ENCODE measurements at regions not wholly inside any gene's neighbourhood (a gene's known extent, or its start where the extent isn't known, plus 50 kb on each side); places are given as distances from the start of the nearest gene placed in this dataset.

GRCh38 chr1:58397187-58397820 lies 149.2 kb downstream of the OMA1 start:
- Histone ChIP-seq H3K27ac (ENCODE audit: control insufficient read depth, insufficient read depth) (no peak overlapping the region), H3K79me2 (ENCODE audit: control insufficient read depth, insufficient read depth, low read length) (no peaks in the 10 kb centered on the region), H3K4me3 (no peak overlapping the region), H3K4me1 (ENCODE audit: control insufficient read depth, insufficient read depth, low read length) (peaks cover 5% of the 10 kb centered on the region), H4K20me1 (ENCODE audit: control insufficient read depth, insufficient read depth) (no peaks in the 10 kb centered on the region; the same call in 1 of the 2 replicates), H3K9me3 (replicated peaks; ENCODE audit: control insufficient read depth, insufficient read depth, low read length) (no peaks in the 10 kb centered on the region), H3K4me2 (ENCODE audit: control insufficient read depth, insufficient read depth) (no peak overlapping the region), H3K27me3 (replicated peaks in 1 of 2; ENCODE audit: control insufficient read depth in 2 of 2, insufficient read depth in 2 of 2, low read length in 1 of 2) (no peaks in the 10 kb centered on the region), H2AFZ (ENCODE audit: control insufficient read depth, low read depth, low read length) (no peak overlapping the region), H3K9ac (ENCODE audit: control insufficient read depth, insufficient read depth, low read length) (no peak overlapping the region), H3K36me3 (ENCODE audit: control insufficient read depth in 2 of 2, insufficient read depth in 2 of 2, low read length in 1 of 2) (no peaks in the 10 kb centered on the region)
- no peak for ATAC-seq
- ChIA-PET SMC1A (ENCODE audit: uncharacterized antibody, unreplicated experiment) (no interaction called here), POLR2A (no interaction called here), RAD21 (ENCODE audit: unreplicated experiment) (no interaction called here), CTCF (no interaction called here)
- no peak for FAIRE-seq
- in situ Hi-C loops (cut with MboI) (no loop called here), intact Hi-C loops (cut with micrococcal nuclease; ENCODE audit: unreplicated experiment) (no loop called here)
- BruUV-seq (replicated peaks), result no TSS peak
- no peak for DNase-seq (ENCODE audit: low read depth, low spot score)
- no peak for TF ChIP-seq NFIC (IDR thresholded peaks at IDR 0.05; ENCODE audit: low read depth, low read length)
- TF ChIP-seq BHLHE40 (IDR thresholded peaks at IDR 0.05; ENCODE audit: borderline replicate concordance in 1 of 2, low read depth in 2 of 2, low read length in 1 of 2), result no peak
- TF ChIP-seq SMARCA5 (IDR thresholded peaks at IDR 0.05), result no peak
- no peak for TF ChIP-seq TCF7 (IDR thresholded peaks at IDR 0.05; ENCODE audit: borderline replicate concordance)
- no peak for TF ChIP-seq PBX3 (IDR thresholded peaks at IDR 0.05; ENCODE audit: insufficient replicate concordance, low read depth, low read length)
- TF ChIP-seq ZNF207 (IDR thresholded peaks at IDR 0.05; ENCODE audit: borderline replicate concordance), result no peak
- no peak for TF ChIP-seq MAX (IDR thresholded peaks at IDR 0.05; ENCODE audit: low read depth, low read length)
- no peak for TF ChIP-seq ZZZ3 (IDR thresholded peaks at IDR 0.05; ENCODE audit: control insufficient read depth, insufficient read length, low read depth)
- no peak for TF ChIP-seq HDAC6 (IDR thresholded peaks at IDR 0.05; ENCODE audit: unreplicated experiment)
- no peak for TF ChIP-seq RBBP5 (conservative IDR thresholded peaks at IDR 0.05)
- TF ChIP-seq NFYA (IDR thresholded peaks at IDR 0.05; ENCODE audit: borderline replicate concordance, low read depth, low read length), result no peak
- no peak for TF ChIP-seq LARP7 (IDR thresholded peaks at IDR 0.05)
- no peak for TF ChIP-seq ZNF687 (IDR thresholded peaks at IDR 0.05)
- TF ChIP-seq USF1 (IDR thresholded peaks at IDR 0.05; ENCODE audit: borderline replicate concordance, extremely low read length, insufficient read depth, low read depth, low read length), result no peak
- no peak for TF ChIP-seq SMAD5 (IDR thresholded peaks at IDR 0.05; ENCODE audit: low read depth)
- no peak for TF ChIP-seq POU2F2 (IDR thresholded peaks at IDR 0.05; ENCODE audit: borderline replicate concordance, low read depth, low read length)
- TF ChIP-seq SIX5 (IDR thresholded peaks at IDR 0.05; ENCODE audit: low read depth, low read length, severe bottlenecking), result no peak
- no peak for TF ChIP-seq NR2C1 (IDR thresholded peaks at IDR 0.05)
- 28% methylated on average over 9 of the region's 9 CpGs for WGBS (ENCODE audit: insufficient coverage, insufficient replicate concordance, low lambda C conversion rate, missing lambda C conversion rate)

All from GM12878 (cell line).